ENCODE measurements at regions not wholly inside any gene's neighbourhood (a gene's known extent, or its start where the extent isn't known, plus 50 kb on each side); places are given as distances from the start of the nearest gene placed in this dataset.
"Not testable (repeated sequence)": the region's sequence is repeated elsewhere in the genome, so short reads cannot be mapped to it uniquely, and the experiment has no call there.

GRCh38 chr1:10867914-10868598 is 71.6 kb upstream of the CASZ1 start:
- DNase-seq: peak; percentile 39

DNA sequence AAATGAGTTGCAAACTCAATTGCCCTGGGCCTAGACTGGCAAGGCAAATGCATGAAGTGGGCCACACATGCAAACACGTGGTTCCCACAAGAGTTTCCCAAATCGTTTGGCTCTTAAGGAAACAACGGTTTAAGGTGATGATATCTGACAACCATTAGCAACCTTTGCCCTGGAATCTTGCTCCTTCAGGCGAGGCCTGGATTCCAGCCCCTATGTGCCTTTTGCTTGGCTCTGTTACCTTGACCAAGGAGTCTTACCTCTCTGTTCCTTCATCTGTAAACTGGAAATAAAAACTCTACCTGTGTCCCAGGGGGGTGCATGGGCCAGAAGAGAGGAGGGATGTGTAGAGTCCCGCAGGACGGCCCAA is 72.1 kb upstream of the CASZ1 start:
- DNase-seq: no peak

GRCh38 chr1:10869933-10870332 is 73.5 kb upstream of the CASZ1 start:
- DNase-seq: no peak

DNA sequence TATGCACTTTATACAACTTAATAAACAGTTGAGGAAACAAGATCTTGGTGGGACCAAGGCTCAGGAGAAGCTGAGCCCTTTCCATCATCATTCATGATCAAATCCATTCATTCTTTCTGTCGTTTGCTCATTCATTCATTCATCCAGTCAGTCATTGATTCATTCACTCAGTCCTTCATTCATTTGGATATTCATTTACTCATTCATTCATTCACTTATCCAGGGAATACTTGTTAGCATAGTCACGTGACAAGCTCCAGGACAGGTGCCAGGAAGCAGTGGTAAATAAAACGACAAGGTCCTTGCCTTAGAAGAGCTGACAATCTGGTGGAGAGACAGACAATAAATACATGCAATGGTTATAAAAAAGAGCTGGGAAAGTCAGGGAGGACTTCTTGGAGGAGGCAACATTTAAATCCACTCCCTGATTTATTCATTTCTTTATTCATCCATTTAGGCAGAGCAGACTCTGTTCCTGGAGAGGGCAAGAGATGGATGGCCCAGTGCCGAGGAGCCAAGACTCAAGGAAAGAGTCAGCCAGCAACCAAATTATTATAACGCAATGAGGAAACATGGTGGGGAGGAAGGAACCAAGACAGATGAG is 74.1 kb upstream of the CASZ1 start:
- DNase-seq: no peak

- no peak for DNase-seq
Measured at GRCh38 chr1:10873189-10873588, 76.7 kb upstream of the CASZ1 start.

- DNase-seq: no peak
Measured at GRCh38 chr1:10874351-10874750, 77.9 kb upstream of the CASZ1 start.

GRCh38 chr1:10877894-10878293 is 81.4 kb upstream of the CASZ1 start:
- no peak for DNase-seq

- no peak for DNase-seq
Measured at GRCh38 chr1:10878469-10878868, 82.0 kb upstream of the CASZ1 start.

GRCh38 chr1:10880063-10880462 is 83.6 kb upstream of the CASZ1 start:
- DNase-seq: no peak

GRCh38 chr1:10881046-10881445 is 84.6 kb upstream of the CASZ1 start:
- no peak for DNase-seq

DNA sequence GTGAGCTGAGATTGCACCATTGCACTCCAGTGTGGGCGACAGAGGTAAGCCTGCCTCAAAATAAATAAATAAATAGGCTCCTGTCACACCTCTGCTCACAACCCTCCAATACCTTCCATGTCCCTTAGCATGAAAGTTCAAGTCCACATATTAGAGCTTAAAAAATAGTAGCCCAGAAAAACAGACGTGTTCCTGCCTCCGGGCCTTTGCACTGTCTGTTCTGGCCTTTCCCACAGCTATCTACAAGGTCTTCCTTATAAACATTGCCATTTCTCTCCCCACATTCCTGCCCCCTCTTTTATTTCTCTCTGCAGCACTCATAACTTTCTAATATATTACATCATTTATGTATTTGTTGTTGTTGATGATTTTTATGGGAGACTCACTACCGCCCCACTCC is 85.6 kb upstream of the CASZ1 start:
- DNase-seq: no peak

DNA sequence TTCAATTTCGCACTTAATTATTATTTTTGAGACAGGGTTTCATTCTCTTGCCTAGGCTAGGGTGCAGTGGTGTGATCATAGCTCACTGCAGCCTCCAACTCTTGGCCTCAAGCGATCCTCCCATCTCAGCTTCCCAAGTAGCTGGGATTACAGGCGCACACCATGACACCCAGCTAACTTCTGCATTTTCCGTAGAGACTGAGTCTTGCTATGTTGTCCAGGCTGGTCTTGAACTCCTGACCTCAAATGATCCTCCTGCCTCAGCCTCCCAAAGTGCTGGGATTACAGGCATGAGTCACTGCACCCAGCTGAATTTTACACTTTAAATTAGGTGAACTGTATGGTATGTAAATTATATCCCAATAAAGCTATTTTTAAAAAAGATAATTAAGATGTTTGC is 90.6 kb upstream of the CASZ1 start:
- not testable (repeated sequence) for DNase-seq

DNA sequence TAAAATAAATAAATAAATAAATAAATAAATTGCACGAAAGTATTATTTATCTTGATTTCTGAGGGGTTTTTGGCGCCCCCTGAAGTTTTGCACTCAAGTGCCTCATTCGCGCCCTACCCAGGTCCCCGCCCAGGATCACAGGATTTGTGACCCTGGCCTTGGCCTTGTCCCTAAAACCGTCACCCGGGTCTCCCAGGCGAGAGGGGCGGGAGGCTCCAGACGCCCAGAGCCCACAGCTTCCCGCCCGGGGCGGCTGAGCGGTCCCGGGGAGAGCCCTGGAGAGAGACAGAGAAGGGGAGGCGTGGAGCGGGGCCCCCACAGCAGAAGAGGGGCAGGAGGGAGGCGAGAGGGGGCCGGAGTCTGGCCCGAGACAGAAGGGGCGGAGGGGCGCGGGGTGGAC is 91.8 kb upstream of the CASZ1 start:
- DNase-seq: no peak

- DNase-seq: no peak
Measured at GRCh38 chr1:10888791-10889649, 92.6 kb upstream of the CASZ1 start.

GRCh38 chr1:10889650-10890353 is 93.4 kb upstream of the CASZ1 start:
- DNase-seq: no peak

GRCh38 chr1:10890491-10891071 is 94.1 kb upstream of the CASZ1 start:
- DNase-seq: no peak

DNA sequence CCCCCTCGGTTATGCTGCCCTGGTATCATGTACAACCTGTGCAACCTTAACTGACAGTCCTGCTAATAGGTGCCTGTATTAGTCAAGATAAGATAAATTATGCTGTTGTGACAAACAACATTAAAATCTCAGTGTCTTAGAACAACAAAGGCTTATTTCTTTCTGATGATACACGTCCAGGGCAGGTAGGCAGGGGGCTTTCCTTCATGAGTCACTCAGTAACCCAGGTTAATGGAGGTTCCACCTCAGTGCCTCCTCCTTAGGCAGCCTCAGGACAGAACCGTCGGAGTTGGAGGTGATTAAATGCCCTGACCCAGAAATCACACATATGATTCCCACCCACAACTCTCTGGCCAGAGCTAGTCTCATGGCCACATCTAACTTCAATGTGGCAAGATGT is 94.6 kb upstream of the CASZ1 start:
- DNase-seq: no peak

DNA sequence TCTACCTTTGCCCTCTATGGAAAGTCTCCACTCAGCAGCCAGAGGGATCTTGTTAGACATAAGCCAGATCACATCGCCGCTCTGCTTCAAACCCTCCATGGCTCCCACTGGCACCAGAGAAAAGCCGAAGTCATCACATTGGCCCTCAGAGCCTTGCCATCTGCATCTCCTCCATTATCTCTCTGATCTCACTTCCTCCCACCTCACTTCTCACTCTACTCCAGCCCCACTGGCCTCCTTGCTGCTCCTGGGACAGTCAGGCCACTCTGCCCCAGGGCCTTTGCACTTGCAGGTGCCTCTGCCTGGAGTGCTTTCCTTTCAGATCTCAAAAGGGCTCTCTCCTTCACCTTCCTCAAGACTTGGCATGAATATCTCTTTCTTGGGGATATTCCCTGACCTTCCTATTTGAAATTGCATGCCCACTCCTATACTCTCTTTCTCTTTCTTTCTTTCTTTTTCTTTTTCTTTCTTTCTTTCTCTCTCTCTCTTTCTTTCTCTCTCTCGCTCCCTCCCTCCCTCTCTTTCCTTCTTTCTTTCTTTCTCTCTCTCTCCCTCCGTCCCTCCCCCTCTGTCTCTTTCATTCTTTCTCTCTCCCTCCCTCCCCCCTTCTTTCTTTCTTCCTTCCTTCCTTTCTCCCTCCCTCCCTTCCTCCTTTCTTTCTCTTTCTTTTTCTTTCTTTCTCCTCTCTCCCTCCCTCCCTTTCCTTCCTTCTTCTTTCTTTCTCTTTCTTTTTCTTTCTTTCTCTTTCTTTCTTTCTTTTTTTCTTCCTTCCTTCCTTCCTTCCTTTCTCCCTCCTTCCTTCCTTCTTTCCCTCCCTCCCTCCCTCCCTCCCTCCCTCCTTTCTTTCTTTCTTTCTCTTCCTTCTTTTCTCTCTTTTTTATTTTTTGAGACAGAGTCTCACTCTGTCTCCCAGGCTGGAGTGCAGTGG is 96.0 kb upstream of the CASZ1 start:
- DNase-seq: no peak

DNA sequence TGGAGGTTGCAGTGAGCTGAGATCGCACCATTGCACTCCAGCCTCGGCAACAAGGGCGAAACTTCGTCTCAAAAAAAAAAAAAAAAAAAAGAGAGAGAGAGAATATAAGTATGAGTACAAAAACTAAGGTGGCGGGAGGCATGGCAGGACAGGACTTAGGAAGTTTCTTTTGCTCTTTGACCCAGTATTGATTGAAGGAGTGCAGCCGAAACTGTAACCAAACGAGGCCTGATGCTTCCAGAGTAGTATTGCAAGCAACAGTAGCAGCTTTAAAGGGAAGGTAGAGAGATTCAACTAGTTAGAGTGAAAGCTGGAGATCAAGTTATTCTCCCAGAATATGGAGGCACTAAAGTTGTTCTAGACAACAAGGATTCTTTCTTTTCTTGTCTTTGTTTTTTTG is 99.2 kb upstream of the CASZ1 start:
- DNase-seq: no peak

DNA sequence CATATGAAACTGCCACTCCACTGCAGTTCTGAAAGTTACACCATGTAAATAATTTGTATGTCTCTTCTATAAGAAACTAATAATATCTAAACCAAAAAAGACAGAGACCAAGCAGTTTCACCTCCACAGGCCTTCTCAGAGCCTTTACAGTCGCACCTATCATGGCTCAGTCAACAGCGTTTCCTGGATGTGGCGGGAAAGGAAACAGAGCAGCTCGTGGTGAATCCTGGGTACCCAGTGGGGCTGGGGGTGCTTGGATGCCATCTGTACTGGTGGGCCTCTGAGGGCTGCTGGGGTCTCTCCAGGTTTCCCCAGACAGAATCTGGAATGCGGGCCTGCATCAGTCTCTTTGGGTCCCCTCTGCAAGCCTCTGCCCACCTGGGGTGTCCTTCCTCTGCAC is 100.2 kb upstream of the CASZ1 start:
- no peak for DNase-seq

DNA sequence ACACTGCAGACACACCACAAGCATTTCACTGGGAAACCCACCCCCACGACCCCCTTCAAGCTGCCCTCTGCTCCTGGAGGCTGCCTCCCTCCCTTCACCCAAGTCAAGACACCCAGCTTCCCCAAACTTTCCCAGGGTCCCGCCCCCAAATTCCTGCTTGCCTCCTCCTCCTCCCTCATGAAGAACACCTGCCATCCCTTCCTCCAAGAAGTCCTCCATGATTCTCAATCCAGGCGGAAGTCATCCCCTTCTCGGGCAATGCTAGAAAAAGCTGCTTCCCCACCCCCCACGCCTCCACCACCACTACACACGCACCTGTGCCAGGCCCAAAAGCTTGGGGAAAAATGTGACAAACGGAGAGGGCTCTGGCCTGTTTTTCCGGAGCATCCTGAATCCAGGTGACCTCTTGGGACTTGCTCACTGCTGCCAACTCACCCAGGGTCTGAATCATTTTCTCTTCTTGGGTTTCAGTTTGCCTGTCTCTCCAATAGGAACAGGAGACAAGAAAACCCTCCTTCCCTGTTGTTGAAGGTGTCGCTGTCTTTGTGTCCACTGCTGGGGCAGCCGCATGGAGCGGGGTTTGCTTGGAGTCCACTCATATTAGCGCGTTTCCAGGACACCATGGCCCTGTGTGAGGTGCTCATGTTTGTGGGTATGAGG is 101.0 kb upstream of the CASZ1 start:
- DNase-seq: no peak
